K562 (cell line): ENCODE measurements at regions not wholly inside any gene's neighbourhood (a gene's known extent, or its start where the extent isn't known, plus 50 kb on each side); places are given as distances from the start of the nearest gene placed in this dataset.

Experiments
- ATAC-seq: fragments of 200-7000 bp; cut with Tn5 transposase; 3 replicates; pipeline ENCODE4 v1.9.1; 2020; ENCODE audit warnings: moderate library complexity
- BruUV-seq: library from RNA; stranded (reverse); fragments of 400-500 nt; replicated peaks from 2 replicates; lab custom pipeline; 2021; lab: Mats Ljungman, UMichigan
- CTCF ChIA-PET: fragments of 300-600 bp; formaldehyde crosslinking; extraction: SDS; loops from one replicate; lab custom pipeline; 2021; ENCODE audit warnings: low intra/inter-chr PET ratio; lab: Yijun Ruan, JAX
- POLR2A ChIA-PET: fragments of 300-600, 350-650 bp; sonication (Branson Sonifier 250); formaldehyde crosslinking; extraction: SDS; loops from one replicate; lab custom pipeline; 2021; ENCODE audit warnings: antibody characterized with exemption, inconsistent platforms; lab: Yijun Ruan, JAX
- DNase-seq, 4 experiments: peaks; one replicate each; pipeline versions ENCODE4 v3.0.0 to v3.0.0-alpha.2; 2011 to 2018; ENCODE audit warnings: low spot score in 3 of 4, mixed read lengths in 3 of 4; ENCODE audit errors: extremely low read depth in 1 of 4
- FAIRE-seq: peaks from 2 replicates; lab custom pipeline; 2011; peaks lifted over from hg19 to GRCh38; lab: Jason Lieb, UNC
- H2AFZ ChIP-seq: 2 replicates; pipeline ENCODE4 v1.6.0; 2011; ENCODE audit warnings: low read depth, low read length, control low read depth, inconsistent platforms
- H3K27ac ChIP-seq: fragments of 200-600 bp; 3 replicates; pipeline ENCODE4 v1.8.0; 2011; ENCODE audit warnings: low read depth, mild to moderate bottlenecking, control low read depth, inconsistent platforms, low read length, moderate library complexity, mixed read lengths; ENCODE audit errors: extremely low read depth
- H3K27me3 ChIP-seq, 2 experiments: fragments of 300-600 bp in 1 of 2; 2 replicates in 1 of 2; 3 replicates in 1 of 2; pipeline versions ENCODE4 v1.6.0 to v1.8.0; 2011; ENCODE audit warnings: inconsistent platforms in 2 of 2, low read length in 2 of 2, mild to moderate bottlenecking in 1 of 2, mixed read lengths in 1 of 2, moderate library complexity in 1 of 2; ENCODE audit not compliant: control insufficient read depth in 2 of 2, insufficient read depth in 2 of 2
- H3K36me3 ChIP-seq: fragments of 300-600 bp; 3 replicates; pipeline ENCODE4 v1.8.0; 2011; ENCODE audit warnings: mild to moderate bottlenecking, low read length, inconsistent platforms; ENCODE audit not compliant: control insufficient read depth, insufficient read depth
- H3K4me1 ChIP-seq, 2 experiments: fragments of 200-600 bp in 1 of 2; replicated peaks in 1 of 2; 2 replicates in 1 of 2; 3 replicates in 1 of 2; pipeline versions ENCODE4 v1.5.1 to v1.8.0; 2011; ENCODE audit warnings: inconsistent platforms in 2 of 2, low read length in 2 of 2, mild to moderate bottlenecking in 1 of 2, mixed read lengths in 1 of 2, moderate library complexity in 1 of 2; ENCODE audit not compliant: control insufficient read depth in 2 of 2, insufficient read depth in 2 of 2
- H3K4me2 ChIP-seq: 2 replicates; pipeline ENCODE4 v1.6.1; 2011; ENCODE audit warnings: low read length, control low read depth, inconsistent platforms, mixed read lengths; ENCODE audit not compliant: insufficient read depth
- H3K4me3 ChIP-seq: fragments of 200-600 bp; sonication (generic), shearing (Covaris generic); 2 replicates; pipeline ENCODE4 v1.5.1; 2016; ENCODE audit warnings: control low read depth, inconsistent platforms
- H3K79me2 ChIP-seq: fragments of 200-600 bp; 3 replicates; pipeline ENCODE4 v1.8.0; 2011; ENCODE audit warnings: low read length, inconsistent platforms; ENCODE audit not compliant: control insufficient read depth, insufficient read depth
- H3K9ac ChIP-seq, 2 experiments: 2 replicates each; pipeline versions ENCODE4 v1.6.0 to v1.6.1; 2011; ENCODE audit warnings: low read depth in 2 of 2, low read length in 2 of 2, control low read depth in 1 of 2, inconsistent platforms in 1 of 2, mild to moderate bottlenecking in 1 of 2, mixed read lengths in 1 of 2; ENCODE audit not compliant: insufficient read depth in 1 of 2
- H3K9me1 ChIP-seq: one replicate; pipeline ENCODE4 v1.6.0; 2011; ENCODE audit warnings: inconsistent platforms, mild to moderate bottlenecking, low read length, moderate library complexity; ENCODE audit not compliant: control insufficient read depth, insufficient read depth
- H3K9me3 ChIP-seq: replicated peaks from 2 replicates; pipeline ENCODE4 v1.5.1; 2011; ENCODE audit warnings: low read depth, low read length, inconsistent platforms; ENCODE audit not compliant: control insufficient read depth, insufficient read depth
- H4K20me1 ChIP-seq: replicated peaks from 2 replicates; pipeline ENCODE4 v1.6.1; 2011; ENCODE audit warnings: low read length, inconsistent platforms, mixed read lengths; ENCODE audit not compliant: control insufficient read depth, insufficient read depth
- NFIC ChIP-seq: fragments of 450-650 bp; IDR thresholded peaks from 2 replicates; pipeline ENCODE4 v1.6.1; 2017; ENCODE audit warnings: mild to moderate bottlenecking, inconsistent platforms
- ZNF224 ChIP-seq: sonication (generic); formaldehyde crosslinking; IDR thresholded peaks from 2 replicates; pipeline ENCODE4 v1.8.0; 2022; ENCODE audit warnings: mild to moderate bottlenecking, missing genetic modification reagents
- whole genome bisulfite sequencing: fragments of 100-300 bp; shearing (Covaris generic); methylation state at CpG from one replicate; pipeline ENCODE4 v1.1.6; 2016; ENCODE audit warnings: low coverage, mixed read lengths; ENCODE audit not compliant: insufficient coverage; ENCODE audit errors: missing lambda C conversion rate; 5-methylcytosine and 5-hydroxymethylcytosine counted together
- in situ Hi-C: fragments of 300-500 bp; cut with MboI; formaldehyde crosslinking; loops from 4 replicates; pipeline ENCODE4 v1.15.0; 2018; ENCODE audit warnings: inconsistent platforms, mixed read lengths
- intact Hi-C: fragments of 100-400 bp; cut with micrococcal nuclease; formaldehyde crosslinking; loops from 2 replicates; pipeline ENCODE4 v1.14.2; 2022
- TF ChIP-seq, protein P1 (sequence below), 3 experiments: fragments of 200-800 bp in 1 of 3; fragments of 250-450 bp in 1 of 3; fragments of 450-650 bp in 1 of 3; sonication (Bioruptor Pico) in 1 of 3; sonication (Bioruptor generic) in 1 of 3; formaldehyde crosslinking in 1 of 3; IDR thresholded peaks; 2 replicates each; pipeline versions ENCODE4 v1.6.1 to v1.8.0; 2016 to 2022; ENCODE audit warnings: mild to moderate bottlenecking in 2 of 3, missing genetic modification characterization in 2 of 3, missing compliant biosample characterization in 1 of 3, moderate library complexity in 1 of 3

DNA sequence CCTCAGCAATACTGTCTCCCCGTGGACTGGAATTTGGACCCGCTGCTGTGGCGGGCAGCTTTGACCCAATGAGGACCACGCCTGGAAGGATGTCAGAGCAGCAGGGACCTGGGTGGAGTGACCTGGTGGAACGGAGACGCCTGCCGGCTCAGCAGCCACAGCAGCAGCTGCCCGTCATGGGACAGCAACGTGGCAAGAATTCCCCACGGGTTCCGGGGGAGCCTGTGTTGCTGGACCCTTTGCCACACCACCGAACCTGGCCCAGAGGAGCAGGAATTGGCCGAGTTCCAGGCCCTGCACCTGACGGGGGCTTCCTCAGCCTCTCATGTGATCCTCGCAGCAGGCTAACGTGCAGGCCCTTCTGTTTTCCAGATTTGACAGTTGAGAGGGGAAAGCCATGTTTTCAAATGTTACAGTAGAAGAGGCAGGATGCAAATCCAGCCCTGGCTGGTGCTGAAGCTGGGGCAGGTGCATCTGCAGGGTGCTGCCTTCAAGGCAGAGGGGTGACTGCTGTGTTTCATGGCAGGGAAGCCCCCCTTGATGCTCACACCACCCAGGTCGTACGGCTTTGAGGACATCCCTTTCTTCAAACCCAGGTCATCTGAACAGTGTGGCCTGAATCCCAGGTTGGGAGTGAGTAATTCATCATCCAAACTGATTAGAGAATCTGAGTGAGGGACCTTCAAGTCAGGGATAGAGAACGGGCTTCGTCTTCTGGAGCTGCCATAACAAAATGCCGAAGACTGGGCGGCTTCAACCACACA is 93.4 kb downstream of the THBS2 start:
- in situ Hi-C loops, result no loop called here
- ATAC-seq, result no peak
- FAIRE-seq, result no peak
- Histone ChIP-seq H3K9me1 (no peaks in the 10 kb centered on the region), H4K20me1 (peaks cover 22% of the 10 kb centered on the region), H3K36me3 (no peaks in the 10 kb centered on the region), H3K9ac (peak overlapping the region in 1 of 2 experiments; percentile 32; a peak in 1 of 4 replicates), H3K9me3 (no peaks in the 10 kb centered on the region), H3K4me2 (no peak overlapping the region), H3K27ac (no peak overlapping the region), H3K4me3 (no peak overlapping the region), H3K27me3 (peaks cover 80 to 84% of the 10 kb centered on the region in 2 experiments), H2AFZ (no peak overlapping the region), H3K4me1 (no peaks in the 10 kb centered on the region; a peak in 1 of 5 replicates), H3K79me2 (no peaks in the 10 kb centered on the region)
- TF ChIP-seq, protein P1, sequence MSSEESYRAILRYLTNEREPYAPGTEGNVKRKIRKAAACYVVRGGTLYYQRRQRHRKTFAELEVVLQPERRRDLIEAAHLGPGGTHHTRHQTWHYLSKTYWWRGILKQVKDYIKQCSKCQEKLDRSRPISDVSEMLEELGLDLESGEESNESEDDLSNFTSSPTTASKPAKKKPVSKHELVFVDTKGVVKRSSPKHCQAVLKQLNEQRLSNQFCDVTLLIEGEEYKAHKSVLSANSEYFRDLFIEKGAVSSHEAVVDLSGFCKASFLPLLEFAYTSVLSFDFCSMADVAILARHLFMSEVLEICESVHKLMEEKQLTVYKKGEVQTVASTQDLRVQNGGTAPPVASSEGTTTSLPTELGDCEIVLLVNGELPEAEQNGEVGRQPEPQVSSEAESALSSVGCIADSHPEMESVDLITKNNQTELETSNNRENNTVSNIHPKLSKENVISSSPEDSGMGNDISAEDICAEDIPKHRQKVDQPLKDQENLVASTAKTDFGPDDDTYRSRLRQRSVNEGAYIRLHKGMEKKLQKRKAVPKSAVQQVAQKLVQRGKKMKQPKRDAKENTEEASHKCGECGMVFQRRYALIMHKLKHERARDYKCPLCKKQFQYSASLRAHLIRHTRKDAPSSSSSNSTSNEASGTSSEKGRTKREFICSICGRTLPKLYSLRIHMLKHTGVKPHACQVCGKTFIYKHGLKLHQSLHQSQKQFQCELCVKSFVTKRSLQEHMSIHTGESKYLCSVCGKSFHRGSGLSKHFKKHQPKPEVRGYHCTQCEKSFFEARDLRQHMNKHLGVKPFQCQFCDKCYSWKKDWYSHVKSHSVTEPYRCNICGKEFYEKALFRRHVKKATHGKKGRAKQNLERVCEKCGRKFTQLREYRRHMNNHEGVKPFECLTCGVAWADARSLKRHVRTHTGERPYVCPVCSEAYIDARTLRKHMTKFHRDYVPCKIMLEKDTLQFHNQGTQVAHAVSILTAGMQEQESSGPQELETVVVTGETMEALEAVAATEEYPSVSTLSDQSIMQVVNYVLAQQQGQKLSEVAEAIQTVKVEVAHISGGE (CRISPR knock-in tag; IDR thresholded peaks at IDR 0.05), result no peak
- TF ChIP-seq ZNF224 (CRISPR knock-in tag) (no peak), NFIC (0 out of 2 replicates have a peak, but pooled peaks have one; percentile 7)
- POLR2A ChIA-PET, result no interaction called here
- no TSS peak for BruUV-seq
- WGBS, result under 1% methylated on average over 22 of the region's 22 CpGs
- intact Hi-C loops, result no loop called here
- CTCF ChIA-PET, result no interaction called here
- no peak for DNase-seq
